ENCODE measurements at regions not wholly inside any gene's neighbourhood (a gene's known extent, or its start where the extent isn't known, plus 50 kb on each side); places are given as distances from the start of the nearest gene placed in this dataset.
"Not testable (repeated sequence)": the region's sequence is repeated elsewhere in the genome, so short reads cannot be mapped to it uniquely, and the experiment has no call there.

DNA sequence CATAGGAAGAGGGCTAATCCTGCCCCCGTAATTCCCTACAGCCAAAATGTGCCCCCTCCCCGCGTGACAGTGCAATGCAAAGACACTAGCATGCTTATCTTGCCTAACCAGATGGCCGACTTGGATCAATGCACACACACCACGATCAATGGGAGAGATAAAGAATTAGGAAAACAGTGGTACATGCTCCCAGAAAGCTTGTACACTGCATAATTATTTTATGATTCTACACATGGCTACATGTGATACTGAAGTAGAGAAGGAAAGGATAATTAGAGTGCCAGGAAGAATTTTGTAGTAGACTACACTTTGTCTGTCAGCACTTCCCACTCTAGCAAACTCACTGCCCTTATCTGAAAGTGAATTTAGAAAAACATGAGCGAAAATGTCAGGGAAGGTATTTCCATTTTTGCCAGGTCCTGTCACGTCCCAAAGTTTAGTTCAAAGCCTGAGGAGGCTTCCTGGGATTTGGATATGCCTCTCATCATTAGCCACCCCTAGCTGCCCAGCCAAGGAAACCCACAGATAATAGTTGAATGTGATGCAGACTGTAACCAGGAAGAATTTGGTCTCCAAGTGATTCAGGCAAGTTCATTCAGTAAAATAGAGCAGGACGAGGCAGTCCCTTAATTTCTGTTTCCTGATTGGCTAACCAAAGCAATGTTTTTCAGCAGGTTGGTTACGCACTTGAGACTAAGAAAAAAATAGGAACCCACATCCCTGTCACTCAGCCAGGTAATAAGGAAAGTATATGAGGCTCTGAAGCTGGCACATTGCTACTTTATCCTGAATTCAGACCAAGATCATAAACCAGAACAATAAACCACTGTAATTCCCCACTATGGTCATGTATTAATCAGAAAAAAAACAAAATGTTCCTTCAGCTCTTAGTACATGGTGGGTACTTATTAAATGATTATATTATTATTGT lies 199.6 kb upstream of the OTX2 start:
- intact Hi-C loops (cut with DNase I, micrococcal nuclease) = no loop called here
- ATAC-seq (peak; percentile 81), DNase-seq (no peak)

DNA sequence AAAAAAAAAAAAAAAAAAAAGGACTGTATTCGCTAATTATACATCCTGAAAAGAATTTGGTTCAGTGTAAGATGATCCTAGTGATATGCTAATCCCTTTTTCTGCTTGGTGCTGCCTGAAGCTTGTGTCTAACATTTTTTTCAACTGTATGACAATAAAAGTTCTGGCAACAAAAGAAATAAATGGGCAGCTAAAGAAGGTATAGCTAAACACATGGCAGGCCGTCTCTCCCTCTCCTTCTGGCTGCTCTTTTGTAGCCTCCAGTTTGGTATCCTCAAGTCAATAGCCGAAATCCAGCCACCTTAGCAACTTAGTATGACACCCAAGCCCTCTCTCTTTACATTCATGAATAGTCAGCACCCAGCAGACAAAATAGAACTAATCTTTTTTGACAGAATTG lies 198.3 kb upstream of the OTX2 start:
- no peak for DNase-seq
- intact Hi-C loops (cut with DNase I, micrococcal nuclease) = no loop called here
- no peak for ATAC-seq

DNA sequence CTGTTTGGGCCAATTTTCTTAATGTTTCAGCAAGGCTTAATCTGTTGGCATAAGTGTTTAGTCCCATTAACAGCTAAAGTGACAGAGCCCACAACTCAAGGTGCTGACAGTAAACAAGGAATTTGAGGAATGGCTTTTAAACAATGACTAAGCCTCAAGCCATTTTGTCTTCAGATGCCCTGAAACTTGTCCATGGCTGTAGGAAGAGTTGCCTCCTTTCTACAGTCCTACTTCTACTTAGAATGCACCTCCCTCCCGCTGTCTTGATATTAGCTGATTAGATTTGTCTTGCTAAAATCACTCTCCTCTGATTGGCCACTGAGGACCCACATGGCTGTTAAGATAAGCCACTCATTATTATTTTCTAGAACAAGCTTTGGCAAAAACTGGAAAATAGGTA lies 188.4 kb upstream of the OTX2 start:
- intact Hi-C loops (cut with DNase I, micrococcal nuclease) = no loop called here
- DNase-seq (no peak), ATAC-seq (no peak)

DNA sequence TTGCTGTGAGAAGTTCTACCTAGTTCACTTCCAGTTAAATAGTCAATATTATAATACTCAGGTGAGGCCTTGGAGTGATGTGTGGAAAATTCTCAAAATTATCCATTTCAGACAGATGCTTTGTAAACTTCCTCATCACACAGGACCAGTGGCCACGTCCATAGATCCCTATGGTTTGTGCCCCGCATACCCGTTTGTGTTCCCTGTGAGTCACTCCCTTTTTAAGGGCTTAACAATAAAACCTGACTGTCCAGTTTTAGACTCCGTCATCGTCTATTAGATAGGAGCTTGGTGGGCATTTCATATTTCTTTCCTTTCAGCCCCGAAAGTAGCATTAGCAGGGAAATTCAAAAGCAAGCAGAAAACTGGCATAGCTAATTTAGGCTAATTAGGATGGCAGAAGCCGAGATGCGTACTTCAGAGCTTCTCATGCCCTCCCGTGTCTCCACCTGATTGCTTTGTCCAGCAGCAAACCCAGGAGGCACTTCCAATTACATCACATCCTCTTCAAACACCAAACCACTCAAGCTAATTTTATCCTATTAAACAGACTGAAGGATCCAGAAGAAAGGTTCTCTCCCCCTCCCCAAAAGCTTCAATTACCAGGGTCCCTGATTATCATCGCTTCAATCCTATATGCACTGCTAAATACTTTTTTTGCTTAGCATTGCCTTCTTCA lies 186.6 kb upstream of the OTX2 start:
- ATAC-seq (no peak), DNase-seq (no peak)
- intact Hi-C loops (cut with DNase I, micrococcal nuclease) = no loop called here

DNA sequence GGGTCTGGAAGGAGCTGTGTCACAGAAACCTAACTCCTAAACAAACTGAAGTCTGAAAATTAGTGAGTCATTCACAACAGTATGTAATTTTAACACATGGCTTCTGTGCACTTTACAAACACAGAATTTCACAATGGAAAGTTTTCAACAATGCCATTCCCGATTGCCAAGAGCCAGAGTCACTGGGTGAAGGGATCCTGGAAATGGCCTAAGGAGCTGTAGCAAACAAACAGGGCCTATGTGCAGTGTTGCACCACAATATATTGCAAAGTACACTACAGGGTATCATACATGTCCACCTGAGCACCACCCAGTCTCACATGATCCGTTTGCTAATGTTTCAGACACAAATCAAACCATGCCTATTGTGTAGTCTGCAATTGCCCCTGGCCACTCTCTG lies 184.7 kb upstream of the OTX2 start:
- no peak for DNase-seq
- ATAC-seq = no peak
- intact Hi-C loops (cut with DNase I, micrococcal nuclease) = no loop called here

DNA sequence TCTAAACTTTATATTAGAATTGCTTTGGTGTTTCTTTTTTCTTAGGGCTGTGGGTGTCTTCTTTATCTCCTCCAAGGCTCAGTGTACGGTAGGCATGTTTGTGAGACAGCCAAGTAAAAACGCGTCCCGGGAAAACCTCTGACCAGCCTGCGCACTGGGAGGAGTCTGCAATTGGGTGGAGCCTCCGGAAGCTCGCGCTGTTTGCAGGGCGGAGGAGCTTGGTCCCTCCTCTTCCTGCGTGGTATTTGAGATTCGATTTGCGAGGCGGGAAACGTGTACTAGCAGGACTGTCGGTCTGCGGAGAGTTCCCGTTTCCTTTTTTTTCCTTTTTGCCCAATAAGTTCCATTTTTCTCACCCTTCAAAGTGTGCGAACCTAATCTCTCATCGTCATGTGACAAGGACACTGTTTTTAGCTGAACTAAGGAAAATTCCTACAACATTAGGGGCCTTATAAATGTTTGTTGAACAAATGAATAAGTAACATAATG lies 182.1 kb upstream of the OTX2 start:
- no peak for ATAC-seq
- no peak for DNase-seq
- intact Hi-C loops (cut with DNase I, micrococcal nuclease) = no loop called here

DNA sequence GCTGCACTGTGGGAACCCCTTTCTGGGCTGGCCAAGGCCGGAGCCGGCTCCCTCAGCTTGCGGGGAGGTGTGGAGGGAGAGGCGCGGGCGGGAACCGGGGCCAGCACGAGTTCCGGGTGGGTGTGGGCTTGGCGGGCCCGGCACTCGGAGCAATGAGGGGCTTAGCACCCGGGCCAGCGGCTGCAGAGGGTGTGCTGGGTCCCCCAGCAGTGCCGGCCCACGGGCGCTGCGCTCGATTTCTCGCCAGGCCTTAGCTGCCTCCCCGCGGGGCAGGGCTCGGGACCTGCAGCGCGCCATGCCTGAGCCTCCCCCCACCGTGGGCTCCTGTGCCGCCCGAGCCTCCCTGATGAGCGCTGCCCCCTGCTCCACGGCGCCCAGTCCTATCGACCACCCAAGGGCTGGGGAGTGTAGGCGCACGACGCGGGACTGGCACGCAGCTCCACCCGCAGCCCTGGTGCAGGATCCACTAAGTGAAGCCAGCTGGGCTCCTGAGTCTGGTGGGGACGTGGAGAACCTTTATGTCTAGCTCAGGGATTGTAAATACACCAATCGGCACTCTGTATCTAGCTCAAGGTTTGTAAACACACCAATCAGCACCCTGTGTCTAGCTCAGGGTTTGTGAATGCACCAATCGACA lies 180.8 kb upstream of the OTX2 start:
- intact Hi-C loops (cut with DNase I, micrococcal nuclease); DNase-seq; ATAC-seq: not testable (repeated sequence)

DNA sequence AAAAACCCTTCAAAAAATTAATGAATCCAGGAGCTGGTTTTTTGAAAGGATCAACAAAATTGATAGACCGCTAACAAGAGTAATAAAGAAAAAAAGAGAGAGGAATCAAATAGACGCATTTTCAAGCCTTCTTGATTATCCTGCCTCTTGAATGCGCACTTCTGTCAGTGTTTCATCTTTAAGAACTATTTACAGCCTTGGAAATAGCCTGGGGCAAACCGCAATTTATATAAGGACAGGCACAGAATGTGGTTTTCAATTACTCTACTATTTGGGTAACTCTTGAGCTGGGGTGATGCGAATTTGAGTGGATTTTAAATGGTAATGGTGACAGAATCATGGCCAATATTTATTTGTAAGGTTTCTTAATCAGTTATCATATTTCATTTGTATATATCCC lies 179.1 kb upstream of the OTX2 start:
- intact Hi-C loops (cut with DNase I, micrococcal nuclease) = no loop called here
- no peak for ATAC-seq
- DNase-seq = no peak

DNA sequence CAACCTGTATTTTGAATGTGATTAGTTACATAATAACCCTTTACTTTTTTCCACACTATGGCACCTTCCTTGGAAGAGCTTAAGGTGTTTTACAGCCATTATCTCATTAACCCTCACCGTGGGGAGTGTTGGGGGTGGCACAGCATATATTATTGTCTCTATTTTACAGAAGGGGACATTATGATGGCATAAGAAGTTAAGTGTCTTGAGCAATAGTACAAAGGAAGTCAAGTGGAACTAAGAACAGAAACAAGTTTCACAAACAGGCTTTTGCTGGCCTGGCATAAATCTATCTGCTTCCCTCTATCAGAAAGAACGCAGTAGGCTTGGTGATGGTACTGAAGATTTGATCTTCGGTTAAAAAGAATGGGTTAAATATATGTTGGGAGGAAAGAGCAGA lies 169.7 kb upstream of the OTX2 start:
- DNase-seq = no peak
- intact Hi-C loops (cut with DNase I, micrococcal nuclease) = no loop called here
- no peak for ATAC-seq

DNA sequence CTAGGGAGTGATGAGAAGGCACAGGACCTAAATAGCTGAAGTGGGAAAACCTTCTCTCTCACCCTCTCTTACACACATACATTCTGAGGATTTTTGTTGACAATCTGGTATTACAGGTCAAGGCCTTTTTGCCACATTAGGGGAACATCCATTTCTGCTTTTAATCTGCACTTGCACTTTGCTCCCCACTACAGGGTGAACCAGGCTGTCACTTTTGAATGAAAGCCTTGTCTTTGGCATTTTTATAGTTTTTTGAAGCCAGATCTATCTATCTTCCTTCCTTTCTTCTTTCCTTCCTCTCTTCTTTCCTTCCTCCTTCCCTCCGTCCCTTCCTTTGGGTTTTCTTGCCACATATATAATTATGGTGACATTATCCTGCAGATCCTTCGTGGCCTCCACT lies 165.9 kb upstream of the OTX2 start:
- no peak for DNase-seq
- intact Hi-C loops (cut with DNase I, micrococcal nuclease) = no loop called here
- no peak for ATAC-seq

DNA sequence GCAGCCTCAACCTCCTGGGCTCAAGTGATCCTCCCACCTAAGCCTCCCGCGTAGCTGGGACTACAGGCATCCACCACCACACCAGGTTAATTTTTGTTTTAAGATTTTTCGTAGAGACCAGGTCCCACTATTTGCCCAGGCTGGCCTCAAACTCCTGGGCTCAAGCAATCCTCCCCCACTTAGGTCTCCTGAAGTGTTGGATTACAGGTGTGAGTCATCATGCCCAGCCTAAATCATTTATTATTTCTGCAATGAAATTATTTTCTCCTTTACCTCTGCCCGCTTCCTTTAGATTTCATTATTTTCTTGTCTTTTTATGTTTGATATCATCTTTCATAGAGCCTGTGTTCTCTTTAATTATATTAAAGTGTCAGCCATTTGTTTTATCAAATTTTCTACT lies 165.2 kb upstream of the OTX2 start:
- intact Hi-C loops (cut with DNase I, micrococcal nuclease) = no loop called here
- ATAC-seq (no peak), DNase-seq (no peak)

DNA sequence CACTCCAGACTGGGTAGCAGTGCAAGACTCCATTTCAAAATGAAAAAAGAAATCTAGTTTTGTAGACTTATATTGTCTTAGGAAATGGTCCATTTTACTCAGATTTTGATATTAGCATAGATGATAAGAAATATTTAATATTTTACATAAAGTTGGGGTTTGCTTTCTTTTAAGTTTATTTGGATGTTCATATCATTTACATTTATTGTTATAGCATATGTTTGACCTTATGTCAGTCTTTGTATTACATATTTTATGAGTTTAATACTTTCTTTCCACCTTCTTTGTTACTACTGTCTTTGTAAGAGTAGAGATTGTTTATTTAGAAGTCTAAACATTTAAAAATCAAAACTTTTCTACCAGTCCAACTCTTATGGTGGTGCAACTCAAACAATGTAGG lies 162.7 kb upstream of the OTX2 start:
- no peak for DNase-seq
- no peak for ATAC-seq
- intact Hi-C loops (cut with DNase I, micrococcal nuclease) = no loop called here

DNA sequence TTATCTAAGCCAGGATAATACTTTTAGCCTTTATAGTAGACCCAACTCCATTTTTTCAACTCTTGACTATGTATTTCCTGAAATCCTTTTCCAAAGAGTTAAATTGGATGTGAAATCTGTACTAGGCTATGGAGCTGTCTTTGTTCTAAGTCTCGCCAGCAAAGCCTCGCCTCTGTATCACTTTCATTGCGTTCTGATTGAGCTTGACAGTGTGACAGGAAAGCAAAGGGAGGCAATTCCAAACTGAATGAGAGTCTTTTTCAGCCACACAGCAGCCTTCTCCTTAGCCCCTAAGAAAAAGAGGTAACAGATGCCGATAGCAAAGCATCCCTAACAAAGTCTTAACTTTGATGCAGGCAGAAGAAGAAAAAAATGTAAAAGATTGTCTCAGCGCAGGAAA lies 154.6 kb upstream of the OTX2 start:
- intact Hi-C loops (cut with DNase I, micrococcal nuclease) = no loop called here
- ATAC-seq (no peak), DNase-seq (no peak)

DNA sequence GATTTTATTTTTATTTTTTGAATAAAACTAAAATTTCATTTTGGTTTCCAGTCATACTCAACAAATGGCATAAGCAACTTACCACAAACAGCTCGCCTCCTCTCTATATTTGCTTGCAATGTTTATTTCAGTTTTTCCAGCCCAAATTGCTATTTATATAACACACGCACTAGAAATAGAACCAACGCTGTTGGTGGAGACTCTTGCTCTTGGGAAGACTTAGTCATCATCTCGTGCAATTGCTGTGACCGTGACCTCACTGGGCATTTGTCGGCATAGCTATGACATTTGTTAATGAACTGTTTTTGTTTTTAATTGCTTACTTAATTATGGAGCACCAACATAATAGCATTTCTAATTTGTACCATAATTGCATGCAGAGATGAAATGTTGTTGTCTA lies 153.1 kb upstream of the OTX2 start:
- no peak for ATAC-seq
- no peak for DNase-seq
- intact Hi-C loops (cut with DNase I, micrococcal nuclease) = no loop called here

DNA sequence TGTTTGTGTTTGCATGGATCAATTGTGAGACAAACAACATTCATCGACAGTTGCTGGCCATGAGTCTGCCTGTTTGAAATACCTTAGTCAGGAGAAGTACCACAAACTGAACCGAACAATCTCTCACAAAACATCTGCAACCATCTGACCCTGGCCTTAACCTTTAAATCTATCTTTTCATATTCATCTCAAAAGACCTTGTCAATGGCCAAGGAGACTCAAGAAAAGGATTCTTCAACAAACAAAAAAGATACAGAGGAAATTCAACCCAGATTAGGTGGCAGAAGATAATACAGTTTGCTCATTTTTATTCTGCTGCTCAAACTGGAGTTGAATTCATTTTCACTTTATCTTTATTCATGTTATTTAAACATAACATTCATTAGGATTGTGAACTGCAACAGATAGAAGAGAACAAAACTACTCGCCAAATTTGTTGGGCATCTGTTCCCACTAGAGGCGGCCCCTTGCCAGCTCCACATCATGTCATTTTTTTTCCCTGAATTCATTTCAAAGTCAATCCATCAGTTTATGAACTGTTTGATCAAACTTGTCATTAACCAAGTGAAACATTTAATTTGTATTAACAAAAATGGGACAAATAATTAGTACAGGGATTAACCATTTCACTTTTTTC lies 152.3 kb upstream of the OTX2 start:
- no peak for ATAC-seq
- DNase-seq = no peak
- intact Hi-C loops (cut with DNase I, micrococcal nuclease) = no loop called here

DNA sequence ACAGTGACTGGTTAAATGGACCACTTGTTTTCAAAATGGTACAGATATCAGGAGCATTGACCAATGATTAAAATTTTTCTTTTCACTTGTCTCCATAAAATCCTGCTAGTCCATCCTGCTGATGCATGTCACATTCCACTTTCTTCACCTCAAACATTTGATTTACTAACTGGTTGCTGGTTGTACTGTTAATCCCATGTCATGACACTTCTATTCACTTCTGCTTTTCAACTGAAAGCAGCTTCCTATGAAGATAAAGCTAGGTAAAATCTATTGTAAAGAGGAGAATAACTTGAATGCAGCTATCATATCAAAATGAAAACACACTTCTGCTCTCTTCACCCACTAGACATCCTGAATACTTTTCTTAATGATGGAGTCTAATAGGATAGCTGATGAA lies 149.6 kb upstream of the OTX2 start:
- no peak for ATAC-seq
- DNase-seq = no peak
- intact Hi-C loops (cut with DNase I, micrococcal nuclease) = no loop called here

DNA sequence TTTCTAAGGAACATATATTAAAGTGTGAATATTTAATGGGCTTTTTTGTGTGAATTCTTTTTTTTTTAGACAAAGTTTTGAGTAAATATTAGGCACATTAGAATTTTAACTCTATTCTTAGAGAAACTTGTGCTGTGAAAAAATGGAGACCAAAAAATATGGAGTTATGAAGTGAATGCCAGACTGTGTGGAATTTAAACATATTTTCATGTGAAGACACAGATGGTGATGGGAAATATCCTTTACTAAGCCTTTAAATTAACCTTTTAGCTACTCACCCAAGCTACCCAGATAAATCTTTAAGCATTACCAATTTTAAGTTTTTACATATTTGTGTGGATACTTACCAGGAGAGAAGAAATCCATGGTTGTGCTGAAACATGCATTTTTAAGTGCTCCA lies 148.8 kb upstream of the OTX2 start:
- no peak for DNase-seq
- ATAC-seq = no peak
- intact Hi-C loops (cut with DNase I, micrococcal nuclease) = no loop called here

DNA sequence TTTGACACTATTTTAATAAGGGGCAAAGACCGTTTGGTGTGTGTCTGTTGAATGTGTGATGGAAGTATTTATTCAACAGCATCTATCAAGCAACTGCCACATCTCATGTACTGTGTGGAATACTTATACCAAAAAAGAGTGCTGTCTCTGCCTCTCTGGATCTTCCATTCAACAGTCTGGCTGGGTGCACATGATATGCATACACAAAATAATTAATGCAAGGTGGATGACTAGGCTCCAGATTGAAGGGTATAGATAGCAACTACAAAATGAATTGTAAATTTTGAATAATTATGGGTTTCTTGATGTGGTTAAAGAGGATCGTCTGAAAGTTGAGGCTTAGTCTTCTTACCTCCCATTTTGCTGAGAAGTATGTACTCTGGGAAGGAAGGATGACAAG lies 145.9 kb upstream of the OTX2 start:
- intact Hi-C loops (cut with DNase I, micrococcal nuclease) = no loop called here
- DNase-seq (no peak), ATAC-seq (no peak)

DNA sequence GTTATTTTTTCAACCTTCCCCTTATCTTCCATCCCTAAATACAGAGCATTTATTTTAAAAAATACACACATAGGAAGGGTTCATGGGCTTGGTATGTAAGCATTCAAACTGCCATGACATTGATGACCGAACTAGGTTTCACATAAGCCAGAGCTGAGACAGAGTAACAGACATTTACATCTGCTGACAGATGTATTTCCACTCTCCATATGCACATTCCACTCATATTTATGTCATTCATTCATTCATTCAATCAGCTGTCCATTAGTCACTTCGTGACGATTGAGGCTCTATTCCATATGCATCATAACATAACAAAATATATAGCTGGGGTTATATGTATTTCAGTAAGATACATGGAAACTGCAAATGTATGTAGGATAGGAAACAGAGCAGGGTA lies 145.5 kb upstream of the OTX2 start:
- no peak for DNase-seq
- ATAC-seq = no peak
- intact Hi-C loops (cut with DNase I, micrococcal nuclease) = no loop called here

DNA sequence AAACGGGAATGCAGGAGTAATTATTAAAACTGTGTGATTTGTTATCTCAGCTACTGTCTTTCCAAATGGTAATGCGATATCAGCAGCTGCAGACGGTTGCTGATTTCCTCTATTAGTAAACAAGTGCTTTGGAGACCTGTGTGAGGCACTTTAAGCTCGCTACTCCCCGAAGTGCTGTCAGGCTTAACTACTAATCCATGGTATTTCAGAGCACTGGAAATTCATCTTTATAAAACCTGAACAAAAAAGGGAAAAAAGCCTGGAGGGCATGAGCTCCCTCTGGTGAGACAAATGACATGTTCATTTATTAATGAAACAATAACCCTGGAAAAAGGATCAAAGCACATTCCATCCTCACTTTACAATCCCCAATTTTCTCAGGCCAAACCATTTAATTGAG lies 143.6 kb upstream of the OTX2 start:
- intact Hi-C loops (cut with DNase I, micrococcal nuclease) = no loop called here
- ATAC-seq = no peak
- DNase-seq = no peak
